ENCODE measurements at regions not wholly inside any gene's neighbourhood (a gene's known extent, or its start where the extent isn't known, plus 50 kb on each side); places are given as distances from the start of the nearest gene placed in this dataset.

GRCh38 chr4:138902705-138903104 lies 112.9 kb upstream of the NOCT start:
- Histone ChIP-seq H3K9me1 (ENCODE audit: control insufficient read depth, extremely low read depth, insufficient read depth, low read length) (no peaks in the 10 kb centered on the region), H3K9ac (ENCODE audit: control insufficient read depth, extremely low read depth, insufficient read depth, low read length) (no peak overlapping the region), H3K27ac (ENCODE audit: control insufficient read depth, insufficient read depth, low read length) (no peak overlapping the region), H2AFZ (ENCODE audit: control insufficient read depth, low read length) (no peak overlapping the region), H3K36me3 (ENCODE audit: control insufficient read depth in 2 of 2, extremely low read depth in 1 of 2, insufficient read depth in 2 of 2, low read length in 2 of 2) (no peaks in the 10 kb centered on the region), H3K4me1 (ENCODE audit: control insufficient read depth, extremely low read depth, insufficient read depth, low read length) (peaks cover 7% of the 10 kb centered on the region), H3K27me3 (ENCODE audit: control insufficient read depth, extremely low read depth, insufficient read depth, low read length) (no peaks in the 10 kb centered on the region), H3K9me3 (ENCODE audit: control insufficient read depth, low read depth, low read length) (no peaks in the 10 kb centered on the region), H4K20me1 (ENCODE audit: control insufficient read depth, extremely low read depth, insufficient read depth, low read length) (no peaks in the 10 kb centered on the region), H3K4me3 (ENCODE audit: control insufficient read depth in 2 of 3, extremely low read depth in 1 of 3, insufficient read depth in 2 of 3, low read depth in 1 of 3, low read length in 3 of 3) (no peak overlapping the region), H3K4me2 (ENCODE audit: control insufficient read depth, extremely low read depth, insufficient read depth, low read depth, low read length) (no peak overlapping the region), H3K79me2 (ENCODE audit: control insufficient read depth, insufficient read depth, low read length) (no peaks in the 10 kb centered on the region)
- TF ChIP-seq, protein P1, sequence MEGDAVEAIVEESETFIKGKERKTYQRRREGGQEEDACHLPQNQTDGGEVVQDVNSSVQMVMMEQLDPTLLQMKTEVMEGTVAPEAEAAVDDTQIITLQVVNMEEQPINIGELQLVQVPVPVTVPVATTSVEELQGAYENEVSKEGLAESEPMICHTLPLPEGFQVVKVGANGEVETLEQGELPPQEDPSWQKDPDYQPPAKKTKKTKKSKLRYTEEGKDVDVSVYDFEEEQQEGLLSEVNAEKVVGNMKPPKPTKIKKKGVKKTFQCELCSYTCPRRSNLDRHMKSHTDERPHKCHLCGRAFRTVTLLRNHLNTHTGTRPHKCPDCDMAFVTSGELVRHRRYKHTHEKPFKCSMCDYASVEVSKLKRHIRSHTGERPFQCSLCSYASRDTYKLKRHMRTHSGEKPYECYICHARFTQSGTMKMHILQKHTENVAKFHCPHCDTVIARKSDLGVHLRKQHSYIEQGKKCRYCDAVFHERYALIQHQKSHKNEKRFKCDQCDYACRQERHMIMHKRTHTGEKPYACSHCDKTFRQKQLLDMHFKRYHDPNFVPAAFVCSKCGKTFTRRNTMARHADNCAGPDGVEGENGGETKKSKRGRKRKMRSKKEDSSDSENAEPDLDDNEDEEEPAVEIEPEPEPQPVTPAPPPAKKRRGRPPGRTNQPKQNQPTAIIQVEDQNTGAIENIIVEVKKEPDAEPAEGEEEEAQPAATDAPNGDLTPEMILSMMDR (optimal IDR thresholded peaks at IDR 0.05 in 1 of 3, IDR thresholded peaks at IDR 0.05 in 1 of 3, conservative IDR thresholded peaks at IDR 0.05 in 1 of 3; ENCODE audit: extremely low read depth in 1 of 3, insufficient read depth in 2 of 3, low read length in 3 of 3): no peak
- no peak for TF ChIP-seq EZH2 (IDR thresholded peaks at IDR 0.05; ENCODE audit: low read length)
- dilution Hi-C loops (cut with MboI; ENCODE audit: extremely low pct_ligation_motif_present, low sequenced_read_pairs): no loop called here
- FAIRE-seq (no peak), DNase-seq (ENCODE audit: low read depth, low spot score) (no peak)

- Histone ChIP-seq H3K27ac (ENCODE audit: control insufficient read depth, insufficient read depth, low read length) (no peak overlapping the region), H3K9ac (ENCODE audit: control insufficient read depth, extremely low read depth, insufficient read depth, low read length) (no peak overlapping the region), H3K36me3 (ENCODE audit: control insufficient read depth in 2 of 2, extremely low read depth in 1 of 2, insufficient read depth in 2 of 2, low read length in 2 of 2) (no peaks in the 10 kb centered on the region), H3K79me2 (ENCODE audit: control insufficient read depth, insufficient read depth, low read length) (no peaks in the 10 kb centered on the region), H3K4me2 (ENCODE audit: control insufficient read depth, extremely low read depth, insufficient read depth, low read depth, low read length) (no peak overlapping the region), H4K20me1 (ENCODE audit: control insufficient read depth, extremely low read depth, insufficient read depth, low read length) (no peaks in the 10 kb centered on the region), H3K4me1 (ENCODE audit: control insufficient read depth, extremely low read depth, insufficient read depth, low read length) (peaks cover 9% of the 10 kb centered on the region), H3K27me3 (ENCODE audit: control insufficient read depth, extremely low read depth, insufficient read depth, low read length) (no peaks in the 10 kb centered on the region), H3K9me1 (ENCODE audit: control insufficient read depth, extremely low read depth, insufficient read depth, low read length) (no peaks in the 10 kb centered on the region), H2AFZ (ENCODE audit: control insufficient read depth, low read length) (no peak overlapping the region), H3K9me3 (ENCODE audit: control insufficient read depth, low read depth, low read length) (no peaks in the 10 kb centered on the region), H3K4me3 (ENCODE audit: control insufficient read depth in 2 of 3, extremely low read depth in 1 of 3, insufficient read depth in 2 of 3, low read depth in 1 of 3, low read length in 3 of 3) (no peak overlapping the region)
- dilution Hi-C loops (cut with MboI; ENCODE audit: extremely low pct_ligation_motif_present, low sequenced_read_pairs): no loop called here
- DNase-seq (ENCODE audit: low read depth, low spot score) (no peak), FAIRE-seq (peak; percentile 67)
- TF ChIP-seq EZH2 (IDR thresholded peaks at IDR 0.05; ENCODE audit: low read length): no peak
- TF ChIP-seq, protein P1 (optimal IDR thresholded peaks at IDR 0.05 in 1 of 3, IDR thresholded peaks at IDR 0.05 in 1 of 3, conservative IDR thresholded peaks at IDR 0.05 in 1 of 3; ENCODE audit: extremely low read depth in 1 of 3, insufficient read depth in 2 of 3, low read length in 3 of 3): no peak
These were observed 114.4 kb upstream of the NOCT start for GRCh38 chr4:138901177-138901576.
